Stimulated activated CD4-positive, alpha-beta T cell treated with anti-CD3 and anti-CD28 coated beads, Interleukin-2, amount 100 ng/mL, for 24 hours (primary cell): ENCODE measurements at regions not wholly inside any gene's neighbourhood (a gene's known extent, or its start where the extent isn't known, plus 50 kb on each side); places are given as distances from the start of the nearest gene placed in this dataset.
"Not testable (repeated sequence)": the region's sequence is repeated elsewhere in the genome, so short reads cannot be mapped to it uniquely, and the experiment has no call there.

Experiments used
- DNase-seq, 2 donors: peaks; one replicate each; pipeline ENCODE4 v3.0.0-alpha.2; 2020

- DNase-seq, result no peak
Measured at GRCh38 chr11:103585401-103585800, 451.0 kb upstream of the DDI1 start.

- no peak for DNase-seq
Measured at GRCh38 chr11:103585911-103586310, 450.5 kb upstream of the DDI1 start.

- DNase-seq, result no peak
Measured at GRCh38 chr11:103586756-103587155, 449.7 kb upstream of the DDI1 start.

- no peak for DNase-seq
Measured at GRCh38 chr11:103587901-103588788, 448.3 kb upstream of the DDI1 start.

- DNase-seq, result no peak
Measured at GRCh38 chr11:103591554-103591953, 444.9 kb upstream of the DDI1 start.

- no peak for DNase-seq
Measured at GRCh38 chr11:103594283-103594682, 442.2 kb upstream of the DDI1 start.

GRCh38 chr11:103596315-103596714 is 440.1 kb upstream of the DDI1 start:
- DNase-seq, result no peak

- peak in 1 of 2 donors; percentile 11 for DNase-seq
Measured at GRCh38 chr11:103601225-103601846, 435.1 kb upstream of the DDI1 start.

- no peak for DNase-seq
Measured at GRCh38 chr11:103602840-103603239, 433.6 kb upstream of the DDI1 start.

- no peak for DNase-seq
Measured at GRCh38 chr11:103604310-103604709, 432.1 kb upstream of the DDI1 start.

- DNase-seq, result no peak
Measured at GRCh38 chr11:103608566-103608965, 427.9 kb upstream of the DDI1 start.

GRCh38 chr11:103609117-103610066 is 427.0 kb upstream of the DDI1 start:
- DNase-seq, result no peak

- DNase-seq, result no peak
Measured at GRCh38 chr11:103610435-103610834, 426.0 kb upstream of the DDI1 start.

- DNase-seq, result not testable (repeated sequence)
Measured at GRCh38 chr11:103611526-103612260, 424.7 kb upstream of the DDI1 start.

GRCh38 chr11:103612451-103612850 is 424.0 kb upstream of the DDI1 start:
- DNase-seq, result not testable (repeated sequence)

GRCh38 chr11:103616586-103616985 is 419.9 kb upstream of the DDI1 start:
- DNase-seq, result not testable (repeated sequence)

GRCh38 chr11:103618528-103618927 is 417.9 kb upstream of the DDI1 start:
- DNase-seq, result no peak

GRCh38 chr11:103619480-103619879 is 417.0 kb upstream of the DDI1 start:
- DNase-seq, result no peak

GRCh38 chr11:103619938-103620337 is 416.5 kb upstream of the DDI1 start:
- DNase-seq, result no peak

- no peak for DNase-seq
Measured at GRCh38 chr11:103622296-103622695, 414.1 kb upstream of the DDI1 start.

GRCh38 chr11:103623933-103624332 is 412.5 kb upstream of the DDI1 start:
- no peak for DNase-seq
